Erythroblast (primary cell): ENCODE measurements at regions not wholly inside any gene's neighbourhood (a gene's known extent, or its start where the extent isn't known, plus 50 kb on each side); places are given as distances from the start of the nearest gene placed in this dataset.

Experiments used
- GATA1 ChIP-seq: IDR thresholded peaks from 2 replicates; pipeline ENCODE4 v1.6.1; 2011; ENCODE audit warnings: low read depth, mild to moderate bottlenecking, control low read depth, low read length, moderate library complexity
- POLR2A ChIP-seq: IDR thresholded peaks from 2 replicates; pipeline ENCODE4 v1.6.1; 2011; ENCODE audit warnings: mild to moderate bottlenecking, low read length

DNA sequence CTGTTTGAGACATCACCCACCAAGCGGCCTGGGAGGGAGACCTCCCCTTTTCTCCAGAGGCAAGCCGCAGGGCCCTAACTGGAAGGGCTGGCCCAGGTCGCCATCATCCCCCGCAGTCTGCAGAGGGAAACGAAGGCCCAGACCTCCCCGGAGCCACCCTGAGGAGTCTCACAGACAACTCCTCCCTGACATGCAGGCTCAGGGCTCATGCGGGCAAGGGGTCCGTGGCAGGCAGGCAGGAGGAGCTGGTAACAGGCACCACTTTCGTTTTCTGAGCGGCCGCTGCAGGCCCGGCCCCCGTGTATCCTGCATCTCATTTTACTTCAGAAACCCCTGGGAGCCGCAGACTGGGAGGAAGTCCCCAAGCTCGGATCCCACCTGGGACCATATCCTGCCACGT lies 192.0 kb upstream of the PPP1R26 start:
- TF ChIP-seq POLR2A (no peak), GATA1 (no peak)
